ACHN (cell line): ENCODE measurements at regions not wholly inside any gene's neighbourhood (a gene's known extent, or its start where the extent isn't known, plus 50 kb on each side); places are given as distances from the start of the nearest gene placed in this dataset.

Experiments used
- DNase-seq: peaks from one replicate; pipeline ENCODE4 v3.0.0-alpha.2; 2015
- in situ Hi-C: cut with HindIII; loops from 2 replicates; pipeline ENCODE4 v1.10.0; 2017; ENCODE audit warnings: low sequenced_read_pairs, low pct_ligation_motif_present, low pct_unique_long_range_greater_than_20kb

DNA sequence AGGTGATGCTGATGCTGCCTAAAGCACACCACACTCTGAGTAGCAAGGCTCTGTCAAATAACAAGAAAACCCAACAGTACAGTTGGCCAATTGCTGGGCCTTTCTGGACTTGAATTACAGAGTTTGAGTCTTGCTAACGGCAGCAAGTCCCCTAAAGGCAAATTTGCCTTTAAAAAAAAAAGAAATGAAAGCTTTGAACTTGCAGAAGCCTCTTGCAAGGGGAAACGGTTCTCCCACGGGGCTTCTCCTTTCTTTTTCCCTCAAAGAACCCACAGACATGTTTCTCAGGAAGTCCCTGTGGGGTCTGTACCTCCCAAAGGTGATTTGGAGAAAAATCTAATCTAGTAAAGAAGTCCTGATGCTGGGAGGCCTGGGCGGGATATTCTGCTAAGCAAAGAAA, 191.3 kb upstream of the MYL2 start:
- in situ Hi-C loops, result no loop called here
- no peak for DNase-seq

DNA sequence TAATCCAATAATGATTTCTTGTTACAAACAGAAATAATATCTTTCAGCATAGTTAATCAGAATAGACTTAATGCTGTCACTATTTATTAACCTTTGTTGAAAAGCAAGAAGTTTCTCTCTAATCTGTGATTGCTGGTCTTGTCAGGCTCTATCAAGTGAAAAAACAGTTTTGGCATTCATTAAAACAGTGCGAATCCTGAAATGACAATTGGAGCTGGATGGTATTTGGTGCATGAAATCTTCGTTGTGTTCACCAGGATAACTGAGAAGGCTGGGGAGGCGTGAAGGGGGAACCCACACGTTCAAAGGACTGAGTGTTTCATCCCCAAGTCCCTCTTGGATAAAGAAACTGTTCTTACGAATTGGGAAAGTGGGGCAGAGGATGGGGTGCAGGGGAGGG, 190.2 kb upstream of the MYL2 start:
- no peak for DNase-seq
- in situ Hi-C loops, result no loop called here

DNA sequence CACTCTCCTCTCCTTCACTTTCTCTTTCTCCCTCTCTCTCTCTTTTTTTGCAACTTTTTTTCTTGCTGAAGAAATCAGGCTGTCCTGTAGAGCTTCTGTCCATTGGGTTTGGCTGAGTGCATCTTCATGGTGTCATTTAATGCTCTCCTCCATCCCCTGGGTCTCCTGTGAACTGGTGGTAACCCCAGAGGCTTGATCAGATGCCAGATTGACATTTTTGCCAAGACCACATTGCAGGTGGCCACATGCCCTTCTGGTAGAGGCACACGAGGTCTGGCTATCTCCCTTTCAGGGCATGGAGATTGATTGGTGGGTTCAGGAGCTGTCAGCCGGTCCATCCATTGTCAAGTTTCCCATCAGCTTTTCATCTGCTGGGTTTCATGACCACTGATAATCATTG, 188.3 kb upstream of the MYL2 start:
- in situ Hi-C loops, result no loop called here
- DNase-seq, result no peak

DNA sequence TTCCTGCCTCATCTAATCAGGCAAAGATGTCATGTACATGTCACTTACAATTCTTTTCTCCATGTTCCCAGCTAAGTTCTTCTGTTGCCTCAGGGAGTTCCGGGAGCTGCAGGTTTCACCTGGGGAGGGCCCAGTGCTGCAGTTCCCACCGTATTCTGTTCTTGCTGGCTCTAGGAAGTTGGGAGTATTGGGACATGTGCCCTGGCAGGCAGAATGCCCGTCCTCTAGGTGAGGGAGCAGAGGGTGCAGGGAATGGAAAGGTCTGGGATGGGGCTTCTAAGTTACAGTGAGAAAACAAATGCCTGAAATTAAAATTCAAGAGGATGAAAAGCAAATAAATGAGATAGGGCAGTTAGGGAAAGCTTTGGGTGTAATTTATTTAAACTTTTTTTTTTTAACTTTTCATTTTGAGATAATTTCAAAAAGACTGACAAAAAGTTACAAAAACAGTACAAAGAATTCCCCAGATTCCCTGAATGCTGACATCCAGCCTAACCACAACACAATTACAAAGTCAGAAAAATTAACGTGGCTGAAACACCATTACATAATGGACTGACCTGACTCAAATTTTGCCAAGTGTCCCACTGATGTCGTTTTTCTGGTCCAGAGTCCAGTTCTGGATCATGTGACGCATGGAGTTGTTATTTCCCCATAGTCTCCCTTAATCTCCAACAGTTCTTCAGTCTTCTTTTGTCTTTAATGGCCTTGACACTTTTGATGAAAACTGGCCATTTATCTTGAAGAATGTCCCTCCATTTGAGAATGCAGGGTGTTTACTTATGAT, 187.2 kb upstream of the MYL2 start:
- DNase-seq, result no peak
- in situ Hi-C loops, result no loop called here

DNA sequence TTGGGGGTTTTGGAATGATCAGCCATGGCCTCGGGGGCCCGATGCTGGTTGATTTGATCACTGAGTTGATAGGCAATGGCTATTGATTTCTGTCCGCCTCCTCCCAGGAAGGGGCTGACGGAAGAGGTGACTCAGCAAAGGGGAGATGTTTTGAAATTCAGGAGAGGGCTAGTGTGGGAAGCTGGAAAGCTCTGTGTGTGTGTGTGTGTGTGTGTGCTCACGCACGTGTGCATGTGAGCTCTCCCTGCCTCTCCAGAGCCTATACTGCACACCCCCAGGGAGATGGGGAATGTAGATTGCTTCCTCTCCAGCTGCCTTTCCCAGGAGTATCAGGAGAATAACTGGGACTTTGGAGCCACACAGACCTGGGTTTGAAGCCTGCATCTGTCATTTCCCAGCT, 184.9 kb upstream of the MYL2 start:
- in situ Hi-C loops, result no loop called here
- no peak for DNase-seq

DNA sequence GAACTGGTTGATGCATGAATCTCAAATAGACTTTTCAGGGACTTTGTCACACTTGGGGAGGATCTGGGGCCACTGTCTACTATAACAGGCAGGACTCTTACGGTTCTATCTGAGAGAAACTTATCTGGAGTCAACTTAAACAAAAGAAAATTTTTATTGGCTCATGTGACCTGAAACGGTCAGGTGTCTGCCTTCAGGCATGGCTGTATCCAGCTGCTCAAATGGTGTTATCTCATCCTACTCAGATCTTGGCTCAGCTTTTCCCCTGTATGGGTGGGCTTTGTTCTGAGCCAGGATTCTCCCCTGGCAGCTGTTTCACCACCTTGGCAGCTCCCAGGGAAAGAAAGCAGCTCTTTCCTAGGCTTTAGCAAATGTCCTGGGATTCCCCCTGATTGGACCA, 183.2 kb upstream of the MYL2 start:
- DNase-seq, result no peak
- in situ Hi-C loops, result no loop called here

DNA sequence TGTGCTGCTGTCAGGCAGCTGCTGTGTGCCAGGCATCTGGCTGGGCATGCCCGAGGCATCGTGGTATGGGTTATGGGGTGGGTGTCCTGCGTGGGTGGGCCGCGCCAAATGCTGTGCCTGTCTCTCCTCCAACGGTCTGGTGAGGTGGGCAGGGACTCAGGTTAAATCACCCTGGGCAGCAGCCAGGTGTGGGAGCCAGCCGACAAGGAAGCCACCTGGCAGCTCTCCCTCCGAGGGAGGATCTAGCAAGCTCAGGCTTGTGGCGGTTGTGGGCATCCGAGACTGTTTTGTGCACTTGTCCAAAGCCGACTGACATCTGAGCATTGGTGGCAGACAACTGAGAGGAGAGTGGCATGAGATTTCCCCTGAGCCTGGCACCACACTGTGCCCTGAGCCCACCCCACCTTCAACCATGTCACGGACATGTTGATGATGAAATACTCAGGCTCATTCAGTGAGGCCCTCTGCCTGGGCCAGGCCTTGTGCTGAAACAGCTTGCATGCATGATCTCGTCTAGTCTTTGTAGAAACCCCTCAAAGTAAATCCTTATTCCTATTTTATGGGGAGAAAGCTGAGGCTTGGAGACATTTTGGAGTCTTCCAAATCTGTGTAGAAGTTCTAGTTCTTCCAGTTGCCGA, 181.8 kb upstream of the MYL2 start:
- no peak for DNase-seq
- in situ Hi-C loops, result no loop called here

DNA sequence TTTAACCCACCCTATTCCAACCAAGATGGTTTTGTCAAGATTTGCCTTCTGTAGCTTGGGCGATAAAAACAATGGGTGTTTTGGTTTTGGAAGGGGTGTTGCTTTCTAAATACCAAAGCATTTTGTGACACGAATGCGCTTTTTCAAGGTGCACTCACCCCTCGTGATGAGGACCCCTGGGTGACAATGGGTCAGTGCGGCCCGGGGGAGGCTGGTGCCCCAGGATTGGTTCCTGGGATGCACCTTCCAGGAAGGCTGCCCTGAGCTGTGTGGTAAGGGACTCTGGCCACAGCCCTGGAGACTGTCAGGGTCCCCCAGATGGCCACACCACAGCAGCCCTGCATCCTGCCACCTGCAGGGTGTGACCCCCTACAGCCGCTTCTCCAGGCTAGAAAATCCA, 180.6 kb upstream of the MYL2 start:
- no peak for DNase-seq
- in situ Hi-C loops, result no loop called here

DNA sequence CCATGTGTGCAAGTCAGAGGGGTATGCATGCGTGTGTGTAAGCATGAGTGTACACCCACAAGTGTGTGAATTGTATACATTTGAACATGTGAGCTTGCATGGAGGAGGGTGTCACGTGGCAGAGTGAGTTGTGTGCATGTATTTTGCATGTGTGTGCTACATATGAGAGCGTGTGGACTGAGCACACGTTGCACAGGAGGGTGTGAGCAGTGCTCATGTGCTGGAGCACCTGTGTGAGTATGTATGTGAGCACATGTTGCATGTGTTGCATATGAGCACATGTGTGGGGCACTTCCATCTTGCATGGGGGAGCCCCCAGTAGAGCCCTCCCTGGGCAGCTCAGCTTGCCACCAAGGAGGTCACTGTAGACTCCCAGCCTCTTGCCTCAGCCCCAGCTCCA, 180.2 kb upstream of the MYL2 start:
- no peak for DNase-seq

DNA sequence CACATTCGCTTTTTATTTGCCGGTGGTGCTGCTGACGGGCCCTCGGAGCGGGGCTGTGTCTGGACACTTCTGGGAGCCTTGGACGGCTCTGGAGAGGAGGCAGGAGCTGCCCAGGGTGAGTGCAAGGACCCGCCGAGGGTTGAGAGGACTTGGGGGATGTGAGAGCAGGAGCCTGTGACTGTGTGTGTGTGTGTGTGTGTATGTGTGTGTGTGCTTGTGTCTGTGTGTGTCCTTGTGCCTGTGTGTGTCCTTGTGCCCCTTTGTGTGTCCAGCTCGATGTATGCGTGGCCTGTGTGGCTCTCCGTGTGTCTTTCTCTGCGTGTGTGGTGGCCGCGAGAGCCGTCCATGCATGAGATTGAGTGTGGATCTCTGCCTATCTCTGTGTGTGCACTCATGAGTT, 179.6 kb upstream of the MYL2 start:
- no peak for DNase-seq
- in situ Hi-C loops, result no loop called here

More for the DNA sequence above, 180.2 kb upstream of the MYL2 start:
- in situ Hi-C loops, result no loop called here

DNA sequence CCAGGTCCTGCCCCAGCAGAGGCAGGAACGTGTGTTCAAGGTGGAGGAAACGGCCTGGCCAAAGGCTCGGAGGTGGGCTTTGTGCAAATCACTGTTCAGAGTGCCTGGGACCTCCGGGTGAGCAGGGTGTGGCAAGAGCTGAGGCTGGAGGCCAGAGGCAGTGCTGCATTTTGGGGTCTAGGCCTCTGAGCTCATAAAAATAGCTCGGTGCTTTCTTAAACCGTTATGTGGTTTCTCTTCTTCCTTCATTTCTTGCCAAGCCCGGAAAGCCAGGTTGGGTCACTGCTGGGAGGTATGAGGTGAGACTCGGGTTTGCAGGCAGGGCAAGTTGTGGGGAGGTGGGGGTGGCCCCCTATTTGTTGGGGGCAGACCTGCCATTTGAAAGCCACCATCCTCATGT, 178.8 kb upstream of the MYL2 start:
- no peak for DNase-seq
- in situ Hi-C loops, result no loop called here

DNA sequence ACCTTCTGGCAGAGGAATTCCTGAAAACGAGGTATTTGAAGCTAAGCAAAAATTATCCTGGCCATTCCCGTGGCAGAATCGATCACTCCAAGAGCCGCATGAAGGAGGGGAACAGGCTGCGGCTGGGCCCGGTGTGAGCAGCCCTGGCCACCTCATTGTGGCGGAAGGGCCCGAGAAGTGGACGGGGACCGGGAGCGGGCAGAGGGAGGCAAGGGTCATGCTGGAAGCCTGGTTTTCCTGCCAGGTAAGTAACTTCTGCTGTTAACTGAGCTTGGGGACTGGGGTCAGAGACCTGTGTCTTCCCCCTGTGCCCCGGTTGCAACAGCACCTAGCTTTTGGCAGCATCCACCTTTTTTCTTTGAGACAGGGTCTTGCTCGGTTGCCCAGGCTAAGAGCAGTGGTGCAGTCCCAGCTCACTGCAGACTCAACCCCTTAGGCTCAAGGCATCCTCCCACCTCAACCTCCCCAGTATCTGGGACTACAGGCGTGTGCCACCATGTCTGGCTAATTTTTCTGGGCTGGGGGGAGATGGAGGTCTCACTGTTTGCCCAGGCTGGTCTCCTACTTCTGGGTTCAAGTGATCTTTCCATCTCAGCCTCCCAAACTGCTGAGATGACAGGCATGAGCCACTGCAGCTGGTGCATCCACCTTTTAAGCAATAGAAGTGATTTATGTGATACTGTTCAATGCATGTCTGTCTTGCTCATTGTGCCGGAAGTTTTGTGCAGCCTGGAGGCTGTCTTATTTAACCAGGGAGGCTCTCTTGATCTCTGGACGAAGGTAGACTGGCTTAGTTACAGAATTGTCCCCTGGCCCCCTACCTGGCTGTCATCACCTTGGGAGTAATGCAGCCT, 174.0 kb upstream of the MYL2 start:
- in situ Hi-C loops, result no loop called here
- DNase-seq, result no peak

DNA sequence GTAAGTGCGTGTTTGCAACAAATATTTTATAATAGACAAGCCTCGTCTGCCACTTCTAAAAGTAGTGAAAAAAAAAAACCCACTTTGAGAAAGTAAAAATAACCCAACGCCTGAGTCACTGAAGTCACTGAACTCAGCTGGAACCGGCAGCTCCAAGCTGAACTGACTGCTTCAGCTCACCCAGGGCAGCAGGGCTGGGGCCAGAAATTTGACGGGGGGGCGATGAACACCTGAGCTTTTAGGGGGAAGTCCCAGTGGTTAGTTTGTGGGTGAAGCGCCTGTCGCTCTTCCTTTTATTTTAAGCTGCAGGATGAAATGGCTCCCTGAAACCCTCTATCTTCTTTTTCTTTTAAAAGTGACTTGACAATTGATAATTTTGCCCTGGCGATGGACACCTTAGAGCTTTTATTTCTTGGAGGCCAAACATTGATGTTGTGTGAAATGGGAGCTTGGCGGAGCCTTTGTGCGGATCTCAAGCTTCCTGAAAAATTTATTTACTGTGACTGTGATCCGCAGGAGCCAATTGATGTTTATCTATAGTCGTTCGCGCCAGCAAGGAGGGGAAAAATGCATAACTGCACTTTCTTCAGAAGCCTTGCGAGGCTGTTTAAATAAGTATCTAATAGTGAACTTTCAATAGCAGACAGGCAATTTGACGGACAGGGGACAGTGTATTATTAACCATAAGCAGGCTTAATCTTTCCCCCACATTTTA, 173.2 kb upstream of the MYL2 start:
- in situ Hi-C loops, result no loop called here

DNA sequence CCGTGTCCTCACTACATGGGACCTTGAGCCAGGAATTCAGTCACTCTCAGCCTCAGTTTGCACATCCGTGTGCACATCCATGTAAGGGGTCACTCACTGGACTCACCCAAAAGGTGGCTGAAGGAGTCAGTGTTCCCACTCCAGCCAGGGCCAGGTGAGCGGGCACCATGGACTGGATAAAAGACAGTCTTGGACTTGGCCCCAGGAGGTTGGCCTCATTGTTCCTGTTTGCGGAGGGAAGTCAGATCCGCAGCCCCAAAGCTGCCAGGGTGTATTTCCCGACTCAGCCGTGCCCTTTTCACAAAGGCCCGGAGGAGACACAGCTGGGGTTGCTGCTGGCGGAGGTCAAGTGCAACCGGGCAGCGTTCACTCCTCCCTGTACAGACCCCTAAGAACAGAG, 170.7 kb upstream of the MYL2 start:
- in situ Hi-C loops, result no loop called here

More for the DNA sequence above, 173.2 kb upstream of the MYL2 start:
- DNase-seq, result no peak

DNA sequence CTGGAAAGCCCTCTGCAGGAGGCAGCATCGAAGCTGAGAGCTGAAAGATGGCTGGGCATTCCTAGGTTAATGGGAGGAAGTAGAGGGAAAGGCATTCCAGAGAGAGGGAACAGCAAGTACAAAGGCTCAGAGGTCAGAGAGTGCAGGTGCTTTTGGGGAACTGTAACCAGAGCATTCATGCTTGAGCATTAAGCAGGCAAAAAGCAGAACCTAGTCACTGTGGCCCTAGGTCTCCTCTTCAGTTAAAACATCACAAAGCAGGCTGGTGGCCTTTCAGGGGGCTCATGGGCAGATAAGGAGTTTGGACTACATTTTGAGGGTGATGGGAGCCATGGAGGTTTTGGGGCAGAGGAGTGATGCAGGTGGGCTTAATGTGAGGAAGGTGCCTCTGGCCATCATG, 169.2 kb upstream of the MYL2 start:
- no peak for DNase-seq
- in situ Hi-C loops, result no loop called here

More for the DNA sequence above, 170.7 kb upstream of the MYL2 start:
- DNase-seq, result no peak

DNA sequence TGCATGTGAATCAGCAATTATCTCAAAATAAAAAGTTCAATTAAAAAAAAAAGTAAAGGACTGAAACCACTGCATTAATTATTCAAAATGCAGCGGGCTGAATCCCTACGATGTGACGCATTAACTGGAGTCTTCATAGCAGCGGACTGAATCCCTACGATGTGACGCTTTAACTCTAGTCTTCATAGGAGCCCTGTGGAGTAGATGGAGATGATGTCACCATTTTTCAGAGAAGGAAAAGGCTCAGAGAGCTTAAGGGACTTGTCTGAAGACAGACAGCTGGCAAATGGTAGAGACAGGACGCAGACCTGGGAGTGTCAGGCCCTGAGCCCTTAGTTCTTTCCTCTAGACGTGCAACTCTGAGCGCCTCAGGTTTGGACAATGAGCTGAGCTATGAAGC, 168.0 kb upstream of the MYL2 start:
- in situ Hi-C loops, result no loop called here

DNA sequence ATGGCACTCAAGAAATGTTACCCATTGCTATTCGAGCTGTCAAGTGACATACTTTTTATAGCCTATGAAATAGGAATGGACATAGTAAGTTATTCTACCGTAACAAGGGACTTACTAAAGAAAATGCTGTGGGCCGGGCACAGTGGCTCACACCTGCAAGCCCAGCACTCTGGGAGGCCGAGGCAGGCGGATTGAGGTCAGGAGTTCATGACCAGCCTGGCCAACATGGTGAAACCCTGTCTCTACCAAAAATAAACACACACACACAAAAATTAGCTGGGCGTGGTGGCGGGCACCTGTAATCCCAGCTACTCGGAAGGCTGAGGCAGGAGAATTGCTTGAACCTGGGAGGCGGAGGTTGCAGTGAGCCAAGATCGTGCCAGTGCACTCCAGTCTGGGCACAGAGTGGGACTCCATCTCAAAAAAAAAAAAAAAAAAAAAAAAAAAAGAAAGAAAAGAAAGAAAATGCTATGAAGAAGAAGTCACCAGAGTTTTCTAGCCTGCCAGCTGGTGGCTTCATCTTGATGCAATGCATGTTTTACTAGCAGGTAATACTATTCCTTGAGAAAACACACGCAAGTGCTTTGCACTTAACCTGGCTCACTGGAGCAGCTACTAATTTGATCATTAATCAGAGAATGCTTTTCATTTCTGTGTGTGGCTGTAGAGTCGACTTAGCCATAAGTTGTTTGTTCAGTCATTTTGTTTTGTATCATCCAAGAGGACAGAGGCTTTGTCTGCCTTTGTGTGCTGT, 166.7 kb upstream of the MYL2 start:
- in situ Hi-C loops, result no loop called here
- no peak for DNase-seq

More for the DNA sequence above, 168.0 kb upstream of the MYL2 start:
- no peak for DNase-seq

DNA sequence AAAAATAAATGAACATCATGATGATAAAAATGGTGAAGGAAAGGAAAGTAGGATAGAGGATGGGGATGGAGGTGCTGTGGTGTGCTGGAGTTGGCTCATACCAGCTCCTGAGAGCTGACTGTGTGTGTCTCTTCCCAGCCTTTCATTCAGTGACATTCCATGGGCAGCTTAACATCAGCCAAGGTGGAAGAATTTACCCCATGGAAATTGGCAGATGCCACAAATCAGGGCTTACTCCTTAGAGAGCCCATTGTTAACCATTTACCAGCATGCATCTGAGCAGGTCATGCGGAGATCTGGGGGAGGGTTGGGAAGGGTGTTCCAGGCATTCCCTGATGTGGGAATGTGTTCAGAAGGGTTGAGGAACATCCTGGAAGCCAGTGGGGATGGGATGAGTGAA, 164.7 kb upstream of the MYL2 start:
- in situ Hi-C loops, result no loop called here
- no peak for DNase-seq
